Mesothelial cell of epicardium (in vitro differentiated cells): ENCODE measurements at regions not wholly inside any gene's neighbourhood (a gene's known extent, or its start where the extent isn't known, plus 50 kb on each side); places are given as distances from the start of the nearest gene placed in this dataset.

ENCODE experiments used
- DNase-seq, 2 experiments: peaks; one replicate each; pipeline ENCODE4 v3.0.0; 2021; ENCODE audit warnings: low spot score in 2 of 2; ENCODE audit not compliant: unreplicated experiment in 2 of 2
- H3K27ac Mint-ChIP-seq: 2 replicates; pipeline ENCODE4 v1.8.0; 2021; ENCODE audit warnings: mixed read lengths
- H3K27me3 Mint-ChIP-seq: 2 replicates; pipeline ENCODE4 v1.8.0; 2021; ENCODE audit warnings: low read depth, mixed read lengths
- H3K36me3 Mint-ChIP-seq: 2 replicates; pipeline ENCODE4 v1.8.0; 2021; ENCODE audit warnings: mixed read lengths
- H3K4me1 Mint-ChIP-seq: 2 replicates; pipeline ENCODE4 v1.8.0; 2021; ENCODE audit warnings: mixed read lengths
- H3K4me3 Mint-ChIP-seq: 2 replicates; pipeline ENCODE4 v1.8.0; 2021; ENCODE audit warnings: mild to moderate bottlenecking, moderate library complexity, mixed read lengths
- H3K9me3 Mint-ChIP-seq: 2 replicates; pipeline ENCODE4 v1.8.0; 2021; ENCODE audit warnings: mixed read lengths
- TF ChIP-seq, protein P1 (sequence below): fragments of 200-600 bp; sonication (generic); IDR thresholded peaks from one replicate; pipeline ENCODE4 v1.5.0; 2021; ENCODE audit warnings: antibody characterized with exemption; ENCODE audit not compliant: unreplicated experiment

GRCh38 chr20:7348253-7348652 is 580.8 kb downstream of the BMP2 start:
- H3K36me3 Mint-ChIP-seq: no peaks in the 10 kb centered on the region
- DNase-seq: no peak
- H3K9me3 Mint-ChIP-seq: no peaks in the 10 kb centered on the region
- H3K27ac Mint-ChIP-seq: no peak overlapping the region
- TF ChIP-seq, protein P1, sequence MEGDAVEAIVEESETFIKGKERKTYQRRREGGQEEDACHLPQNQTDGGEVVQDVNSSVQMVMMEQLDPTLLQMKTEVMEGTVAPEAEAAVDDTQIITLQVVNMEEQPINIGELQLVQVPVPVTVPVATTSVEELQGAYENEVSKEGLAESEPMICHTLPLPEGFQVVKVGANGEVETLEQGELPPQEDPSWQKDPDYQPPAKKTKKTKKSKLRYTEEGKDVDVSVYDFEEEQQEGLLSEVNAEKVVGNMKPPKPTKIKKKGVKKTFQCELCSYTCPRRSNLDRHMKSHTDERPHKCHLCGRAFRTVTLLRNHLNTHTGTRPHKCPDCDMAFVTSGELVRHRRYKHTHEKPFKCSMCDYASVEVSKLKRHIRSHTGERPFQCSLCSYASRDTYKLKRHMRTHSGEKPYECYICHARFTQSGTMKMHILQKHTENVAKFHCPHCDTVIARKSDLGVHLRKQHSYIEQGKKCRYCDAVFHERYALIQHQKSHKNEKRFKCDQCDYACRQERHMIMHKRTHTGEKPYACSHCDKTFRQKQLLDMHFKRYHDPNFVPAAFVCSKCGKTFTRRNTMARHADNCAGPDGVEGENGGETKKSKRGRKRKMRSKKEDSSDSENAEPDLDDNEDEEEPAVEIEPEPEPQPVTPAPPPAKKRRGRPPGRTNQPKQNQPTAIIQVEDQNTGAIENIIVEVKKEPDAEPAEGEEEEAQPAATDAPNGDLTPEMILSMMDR: no peak
- no peaks in the 10 kb centered on the region for H3K27me3 Mint-ChIP-seq
- no peak overlapping the region for H3K4me3 Mint-ChIP-seq
- no peaks in the 10 kb centered on the region for H3K4me1 Mint-ChIP-seq

DNA sequence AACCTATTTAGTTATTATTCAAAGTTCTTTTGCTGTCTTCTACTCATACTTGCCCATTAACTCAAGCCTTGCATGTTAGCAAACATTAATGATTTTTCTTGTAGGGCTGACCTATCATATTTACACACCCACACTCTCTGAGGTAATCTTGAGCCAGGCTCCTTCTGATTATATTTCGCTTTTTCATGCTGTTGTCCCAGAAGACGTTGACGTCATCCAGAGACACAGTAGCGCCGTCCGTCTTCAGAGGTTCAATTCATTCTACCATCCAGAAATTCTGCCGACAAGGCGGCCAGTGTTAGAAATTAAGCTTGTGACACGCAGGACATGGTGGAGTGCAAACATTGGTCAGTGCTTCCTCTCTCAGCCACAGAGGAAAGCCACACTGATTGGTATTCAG is 584.7 kb downstream of the BMP2 start:
- Mint-ChIP-seq H3K27ac (no peak overlapping the region), H3K4me3 (no peak overlapping the region), H3K36me3 (no peaks in the 10 kb centered on the region), H3K27me3 (peaks cover 2% of the 10 kb centered on the region), H3K4me1 (no peaks in the 10 kb centered on the region), H3K9me3 (no peaks in the 10 kb centered on the region)
- TF ChIP-seq, protein P1: no peak
- DNase-seq: no peak

- TF ChIP-seq, protein P1: no peak
- Mint-ChIP-seq H3K27me3 (peaks cover 2% of the 10 kb centered on the region), H3K27ac (no peak overlapping the region), H3K4me3 (no peak overlapping the region), H3K4me1 (no peaks in the 10 kb centered on the region), H3K9me3 (no peaks in the 10 kb centered on the region), H3K36me3 (no peaks in the 10 kb centered on the region)
- DNase-seq: no peak
Observed at GRCh38 chr20:7355051-7355450, 585.2 kb downstream of the HAO1 start.

DNA sequence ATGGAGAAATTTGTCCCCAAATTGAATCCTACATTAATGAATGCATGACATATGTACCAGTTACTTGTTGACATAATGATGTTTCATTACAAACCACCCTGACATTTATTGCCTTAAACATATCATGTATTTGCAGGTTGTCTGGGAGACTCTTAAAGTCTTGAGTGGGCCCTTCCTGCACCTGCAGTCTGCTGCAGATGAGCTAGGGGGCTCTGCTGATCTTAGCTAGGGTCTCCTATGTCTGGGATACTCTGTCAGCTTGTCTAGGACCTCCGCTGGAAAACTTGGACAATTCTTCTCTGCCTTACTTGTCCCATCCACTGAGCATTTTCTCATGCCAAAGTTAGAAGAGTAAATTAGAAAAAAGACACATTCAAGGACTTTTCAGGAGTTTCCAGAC is 581.6 kb downstream of the HAO1 start:
- TF ChIP-seq, protein P1: no peak

DNA sequence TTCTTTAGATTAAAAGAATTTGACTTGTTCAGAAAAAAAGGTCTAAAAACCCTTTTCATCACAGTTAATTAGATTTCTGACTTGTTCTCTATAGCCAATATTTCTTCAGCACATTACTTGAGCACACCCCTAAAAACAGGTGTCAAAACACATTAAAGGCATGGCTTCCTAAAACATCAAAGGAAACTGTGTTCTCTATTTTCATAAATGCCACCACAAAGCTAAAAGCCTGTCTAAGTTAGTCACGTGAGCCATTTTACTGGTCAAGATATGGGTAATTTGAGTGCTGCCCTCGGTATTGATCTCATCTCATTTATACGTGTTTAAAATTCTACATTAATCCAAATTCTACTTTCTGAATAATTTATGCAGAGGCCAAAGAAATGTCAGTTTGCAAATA is 580.5 kb downstream of the HAO1 start:
- Mint-ChIP-seq H3K9me3 (peaks cover 7% of the 10 kb centered on the region), H3K27ac (no peak overlapping the region), H3K27me3 (peaks cover 2% of the 10 kb centered on the region), H3K4me3 (no peak overlapping the region), H3K36me3 (no peaks in the 10 kb centered on the region), H3K4me1 (no peaks in the 10 kb centered on the region)
- TF ChIP-seq, protein P1: no peak
- DNase-seq: no peak

More for the DNA sequence above, 581.6 kb downstream of the HAO1 start:
- Mint-ChIP-seq H3K4me1 (no peaks in the 10 kb centered on the region), H3K9me3 (peaks cover under 1% of the 10 kb centered on the region), H3K36me3 (no peaks in the 10 kb centered on the region), H3K27ac (no peak overlapping the region), H3K4me3 (no peak overlapping the region), H3K27me3 (peaks cover 2% of the 10 kb centered on the region)
- DNase-seq: no peak

GRCh38 chr20:7361321-7361720 is 578.9 kb downstream of the HAO1 start:
- H3K9me3 Mint-ChIP-seq: peaks cover 15% of the 10 kb centered on the region
- TF ChIP-seq, protein P1: no peak
- H3K27me3 Mint-ChIP-seq: no peaks in the 10 kb centered on the region
- no peaks in the 10 kb centered on the region for H3K4me1 Mint-ChIP-seq
- DNase-seq: no peak
- H3K36me3 Mint-ChIP-seq: no peaks in the 10 kb centered on the region
- H3K4me3 Mint-ChIP-seq: no peak overlapping the region
- H3K27ac Mint-ChIP-seq: no peak overlapping the region
